HCT116 (cell line): ENCODE measurements at regions not wholly inside any gene's neighbourhood (a gene's known extent, or its start where the extent isn't known, plus 50 kb on each side); places are given as distances from the start of the nearest gene placed in this dataset.

Experiments
- ATAC-seq: fragments of 200-7000 bp; cut with Tn5 transposase; 2 replicates; pipeline ENCODE4 v1.9.1; 2020; ENCODE audit warnings: mild to moderate bottlenecking, moderate library complexity
- BruUV-seq: library from RNA; stranded (reverse); fragments of 400-500 nt; replicated peaks from 2 replicates; lab custom pipeline; 2021; lab: Mats Ljungman, UMichigan
- CTCF ChIA-PET: fragments of 300-600 bp; sonication (Branson Sonifier 250); formaldehyde crosslinking; loops from one replicate; lab custom pipeline; 2021; ENCODE audit warnings: antibody characterized with exemption; lab: Charles Lee
- POLR2A ChIA-PET: fragments of 300-600, 350-600 bp; sonication (Branson Sonifier 250); formaldehyde crosslinking; loops from one replicate; lab custom pipeline; 2021; ENCODE audit warnings: antibody characterized with exemption; lab: Charles Lee
- RAD21 ChIA-PET, 2 experiments: fragments of 300-600 bp; sonication (Branson Sonifier 250); formaldehyde crosslinking; loops; one replicate each; lab custom pipeline; 2023; ENCODE audit warnings: low total read pairs in 2 of 2; ENCODE audit not compliant: uncharacterized antibody in 2 of 2, unreplicated experiment in 2 of 2, low non-redundant PET in 1 of 2; lab: Charles Lee
- DNase-seq: peaks from one replicate; pipeline ENCODE4 v3.0.0-alpha.2; 2010; ENCODE audit warnings: low read depth, low spot score
- H2AFZ ChIP-seq: fragments of 200-600 bp; shearing (Covaris generic), sonication (generic); 2 replicates; pipeline ENCODE4 v1.6.1; 2017; ENCODE audit warnings: low read depth, mixed run types, mixed read lengths, antibody characterized with exemption, low read length; ENCODE audit not compliant: poor library complexity, severe bottlenecking
- H3K27ac ChIP-seq: 2 replicates; pipeline ENCODE4 v1.5.1; 2012; ENCODE audit warnings: low read depth, low read length
- H3K27me3 ChIP-seq: fragments of 200-600 bp; sonication (generic); 2 replicates; pipeline ENCODE4 v1.6.1; 2016; ENCODE audit warnings: mixed run types, low read length, mixed read lengths; ENCODE audit not compliant: insufficient read depth
- H3K36me3 ChIP-seq, 2 experiments: fragments of 200-500 bp in 1 of 2; fragments of 200-600 bp in 1 of 2; sonication (Bioruptor generic) in 1 of 2; sonication (generic) in 1 of 2; 2 replicates each; pipeline versions ENCODE4 v1.5.1 to v1.6.1; 2014 to 2016; ENCODE audit warnings: low read length in 2 of 2, inconsistent platforms in 1 of 2, mixed read lengths in 1 of 2, mixed run types in 1 of 2; ENCODE audit not compliant: insufficient read depth in 2 of 2, control insufficient read depth in 1 of 2
- H3K4me1 ChIP-seq, 2 experiments: fragments of 200-600 bp in 1 of 2; sonication (generic) in 1 of 2; 2 replicates each; pipeline versions ENCODE4 v1.5.1 to v1.6.1; 2012 to 2017; ENCODE audit warnings: low read length in 2 of 2, inconsistent platforms in 1 of 2, mild to moderate bottlenecking in 1 of 2, mixed read lengths in 1 of 2, mixed run types in 1 of 2, moderate library complexity in 1 of 2; ENCODE audit not compliant: insufficient read depth in 2 of 2, control insufficient read depth in 1 of 2
- H3K4me2 ChIP-seq: fragments of 200-600 bp; sonication (generic); 2 replicates; pipeline ENCODE4 v1.6.1; 2017; ENCODE audit warnings: mixed run types, low read length, mixed read lengths
- H3K4me3 ChIP-seq, 2 experiments: fragments of 200-600 bp in 1 of 2; sonication (generic) in 1 of 2; replicated peaks in 1 of 2; 2 replicates each; pipeline ENCODE4 v1.5.1; 2011 to 2016; ENCODE audit warnings: low read length in 2 of 2, control low read depth in 1 of 2, low read depth in 1 of 2, mild to moderate bottlenecking in 1 of 2, mixed read lengths in 1 of 2, mixed run types in 1 of 2
- H3K79me2 ChIP-seq: fragments of 200-600 bp; sonication (generic); 2 replicates; pipeline ENCODE4 v1.6.1; 2017; ENCODE audit warnings: mild to moderate bottlenecking, mixed run types, low read length, moderate library complexity, mixed read lengths; ENCODE audit not compliant: insufficient read depth
- H3K9ac ChIP-seq: fragments of 200-600 bp; sonication (generic); 2 replicates; pipeline ENCODE4 v1.6.1; 2016; ENCODE audit warnings: low read length, mixed read lengths
- H3K9me2 ChIP-seq: fragments of 200-600 bp; sonication (generic), shearing (Covaris generic); 2 replicates; pipeline ENCODE4 v1.6.1; 2017; ENCODE audit warnings: mixed run types, mild to moderate bottlenecking, moderate library complexity; ENCODE audit not compliant: insufficient read depth
- H3K9me3 ChIP-seq, 2 experiments: fragments of 200-500 bp in 1 of 2; fragments of 200-600 bp in 1 of 2; sonication (Bioruptor generic) in 1 of 2; sonication (generic) in 1 of 2; 2 replicates each; pipeline ENCODE4 v1.6.1; 2014 to 2017; ENCODE audit warnings: low read length in 2 of 2, mixed read lengths in 2 of 2, inconsistent platforms in 1 of 2, low read depth in 1 of 2, mild to moderate bottlenecking in 1 of 2, mixed run types in 1 of 2, moderate library complexity in 1 of 2; ENCODE audit not compliant: control insufficient read depth in 1 of 2, insufficient read depth in 1 of 2
- H4K20me1 ChIP-seq: fragments of 200-600 bp; sonication (generic), shearing (Covaris generic); 2 replicates; pipeline ENCODE4 v1.6.1; 2017; ENCODE audit warnings: mixed run types, mild to moderate bottlenecking, moderate library complexity; ENCODE audit not compliant: insufficient read depth
- ATF3 ChIP-seq: IDR thresholded peaks from 2 replicates; pipeline ENCODE4 v1.6.1; 2012
- CBX3 ChIP-seq: IDR thresholded peaks from 2 replicates; pipeline ENCODE4 v1.6.1; 2012; ENCODE audit warnings: low read depth
- CEBPB ChIP-seq: IDR thresholded peaks from 2 replicates; pipeline ENCODE4 v1.6.1; 2012; ENCODE audit warnings: low read depth
- CTCF ChIP-seq, 3 experiments: fragments of 200-600 bp in 1 of 3; sonication (generic) in 1 of 3; IDR thresholded peaks in 2 of 3; conservative IDR thresholded peaks in 1 of 3; 2 replicates each; pipeline ENCODE4 v1.5.1; 2012 to 2017; ENCODE audit warnings: low read depth in 2 of 3, low read length in 2 of 3, antibody characterized with exemption in 1 of 3, borderline replicate concordance in 1 of 3, control low read depth in 1 of 3, mild to moderate bottlenecking in 1 of 3, mixed read lengths in 1 of 3, mixed run types in 1 of 3, moderate library complexity in 1 of 3; ENCODE audit not compliant: insufficient read depth in 1 of 3
- EGR1 ChIP-seq: IDR thresholded peaks from 2 replicates; pipeline ENCODE4 v1.6.1; 2012; ENCODE audit warnings: low read depth
- EZH2 ChIP-seq: fragments of 200-600 bp; sonication (generic); IDR thresholded peaks from 2 replicates; pipeline ENCODE4 v1.6.1; 2017; ENCODE audit warnings: antibody characterized with exemption, mixed run types
- FOSL1 ChIP-seq: IDR thresholded peaks from 2 replicates; pipeline ENCODE4 v1.6.1; 2012; ENCODE audit warnings: low read depth
- RAD21 ChIP-seq: IDR thresholded peaks from 2 replicates; pipeline ENCODE4 v1.6.1; 2012; ENCODE audit warnings: low read depth, mild to moderate bottlenecking
- SIN3A ChIP-seq: IDR thresholded peaks from 2 replicates; pipeline ENCODE4 v1.6.1; 2012; ENCODE audit warnings: low read depth
- YY1 ChIP-seq: IDR thresholded peaks from 2 replicates; pipeline ENCODE4 v1.6.1; 2011; ENCODE audit warnings: low read length, low read depth, moderate library complexity, mild to moderate bottlenecking; ENCODE audit not compliant: insufficient replicate concordance; ENCODE audit errors: extremely low read depth
- ZNF274 ChIP-seq: fragments of 200-500 bp; sonication (Bioruptor generic); IDR thresholded peaks from 2 replicates; pipeline ENCODE4 v1.6.1; 2014; ENCODE audit warnings: mild to moderate bottlenecking, low read depth, low read length, inconsistent platforms
- intact Hi-C: fragments of 100-400 bp; cut with micrococcal nuclease; formaldehyde crosslinking; loops from 2 replicates; pipeline ENCODE4 v1.10.0; 2022

- no peak for TF ChIP-seq ATF3
- TF ChIP-seq RAD21, result no peak
- no peak for TF ChIP-seq FOSL1
Observed at GRCh38 chr4:111954550-111954949, 190.7 kb upstream of the FAM241A start (continued).

- no peaks in the 10 kb centered on the region for H3K9me2 ChIP-seq
- H3K27ac ChIP-seq, result no peak overlapping the region
- TF ChIP-seq RAD21, result no peak
- no peaks in the 10 kb centered on the region for H4K20me1 ChIP-seq
- H2AFZ ChIP-seq, result no peak overlapping the region
- BruUV-seq, result no TSS peak
- H3K9me3 ChIP-seq, result no peaks in the 10 kb centered on the region
- no peak overlapping the region for H3K4me2 ChIP-seq
- no peak for DNase-seq
- no peak overlapping the region for H3K9ac ChIP-seq
- POLR2A ChIA-PET, result no interaction called here
- H3K79me2 ChIP-seq, result no peaks in the 10 kb centered on the region
- ATAC-seq, result no peak
- CTCF ChIA-PET, result no interaction called here
- no peak overlapping the region for H3K4me3 ChIP-seq
- intact Hi-C loops, result no loop called here
- H3K36me3 ChIP-seq, result no peaks in the 10 kb centered on the region
- H3K4me1 ChIP-seq, result peaks cover 14 to 22% of the 10 kb centered on the region in 2 experiments; a peak in 3 of 4 replicates
- no peaks in the 10 kb centered on the region for H3K27me3 ChIP-seq
- RAD21 ChIA-PET, result no interaction called here
Observed at GRCh38 chr4:111955001-111955400, 190.3 kb upstream of the FAM241A start.

GRCh38 chr4:111957116-111957515, 188.1 kb upstream of the FAM241A start:
- POLR2A ChIA-PET, result no interaction called here
- BruUV-seq, result no TSS peak

More at GRCh38 chr4:111957116-111957515, 188.1 kb upstream of the FAM241A start:
- ATAC-seq, result no peak
- no peak for TF ChIP-seq CBX3
- no peak for TF ChIP-seq EGR1
- TF ChIP-seq ZNF274, result no peak
- no peak for TF ChIP-seq SIN3A
- no peak for TF ChIP-seq CEBPB
- TF ChIP-seq YY1, result no peak
- TF ChIP-seq CTCF (IDR thresholded peaks at IDR 0.05 in 2 of 3, conservative IDR thresholded peaks at IDR 0.05 in 1 of 3; ENCODE audit: borderline replicate concordance in 1 of 3, insufficient read depth in 1 of 3, low read depth in 2 of 3, low read length in 2 of 3), result no peak
- TF ChIP-seq EZH2, result no peak
- TF ChIP-seq, all 23 proteins: peak for 0
- H3K9me2 ChIP-seq, result no peaks in the 10 kb centered on the region
- H3K27ac ChIP-seq, result no peak overlapping the region
- RAD21 ChIA-PET, result no interaction called here
- no peaks in the 10 kb centered on the region for H3K79me2 ChIP-seq
- no peaks in the 10 kb centered on the region for H4K20me1 ChIP-seq
- intact Hi-C loops, result no loop called here
- CTCF ChIA-PET, result no interaction called here
- H3K4me1 ChIP-seq, result peaks cover 17 to 34% of the 10 kb centered on the region in 2 experiments
- H2AFZ ChIP-seq, result no peak overlapping the region
- H3K36me3 ChIP-seq, result no peaks in the 10 kb centered on the region
- no peak for DNase-seq
- H3K4me2 ChIP-seq, result no peak overlapping the region
- H3K9ac ChIP-seq, result no peak overlapping the region
- H3K27me3 ChIP-seq, result no peaks in the 10 kb centered on the region
- no peaks in the 10 kb centered on the region for H3K9me3 ChIP-seq
- no peak overlapping the region for H3K4me3 ChIP-seq
